Lower leg skin (tissue), 4 donors: ENCODE measurements at regions not wholly inside any gene's neighbourhood (a gene's known extent, or its start where the extent isn't known, plus 50 kb on each side); places are given as distances from the start of the nearest gene placed in this dataset.

Experiments
- DNase-seq, 2 donors: peaks; one replicate each; pipeline ENCODE4 v3.0.0-alpha.2; 2019; ENCODE audit warnings: low spot score in 2 of 2
- H3K4me3 ChIP-seq: fragments of 200-600 bp; sonication (generic); 2 replicates; pipeline ENCODE4 v1.5.1; 2017; ENCODE audit warnings: mild to moderate bottlenecking, low read depth; ENCODE audit not compliant: poor library complexity, severe bottlenecking
- CTCF ChIP-seq, 3 donors: fragments of 450-650 bp; IDR thresholded peaks; one replicate each; pipeline ENCODE4 v1.5.1; 2016; ENCODE audit warnings: antibody characterized with exemption in 3 of 3, mild to moderate bottlenecking in 3 of 3, moderate library complexity in 2 of 3
- POLR2A ChIP-seq, 2 donors: fragments of 450-650 bp; IDR thresholded peaks; one replicate each; pipeline ENCODE4 v1.6.1; 2016 to 2017; ENCODE audit warnings: antibody characterized with exemption in 2 of 2, mild to moderate bottlenecking in 1 of 2, moderate library complexity in 1 of 2
- WGBS, 2 donors: methylation state at CpG; one replicate each; pipeline ENCODE4 v1.1.5; 2018; 5-methylcytosine and 5-hydroxymethylcytosine counted together
- intact Hi-C: fragments of 100-400 bp; cut with DNase I; formaldehyde crosslinking; loops from one replicate; pipeline ENCODE4 v1.15.0; 2023; ENCODE audit warnings: low total_unique reads

DNA sequence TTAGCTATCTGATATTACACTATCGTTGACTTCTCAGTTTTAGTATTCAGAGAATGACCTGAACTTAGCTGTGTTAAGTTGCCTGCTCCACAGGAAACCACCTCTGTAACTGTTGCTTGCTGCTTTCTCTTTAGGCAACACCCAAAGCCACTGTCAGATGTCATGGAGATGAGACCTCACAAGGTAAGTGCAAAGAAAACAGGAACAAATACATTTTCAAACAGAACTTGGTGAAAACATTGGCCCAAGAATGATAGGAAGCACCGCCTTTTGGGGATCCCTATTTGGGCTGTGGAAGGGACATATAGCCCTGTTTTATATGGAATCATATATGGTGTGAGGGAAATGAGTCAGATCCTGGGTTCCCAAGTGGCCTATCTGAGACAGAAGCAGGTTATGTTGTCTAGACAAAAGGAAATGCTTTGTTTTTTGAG, 143.4 kb downstream of the UBE2E3 start:
- DNase-seq: no peak
- intact Hi-C loops: no loop called here
- H3K4me3 ChIP-seq: no peak overlapping the region
- WGBS, 2 donors: 78 to 88% methylated on average over 2 of the region's 2 CpGs
- no peak for TF ChIP-seq CTCF (IDR thresholded peaks at IDR 0.05)
- TF ChIP-seq POLR2A (IDR thresholded peaks at IDR 0.05): no peak

- TF ChIP-seq CTCF (IDR thresholded peaks at IDR 0.05) (no peak), POLR2A (IDR thresholded peaks at IDR 0.05) (no peak)
- WGBS, 2 donors: 60 to 77% methylated on average over 3 of the region's 3 CpGs
- intact Hi-C loops: no loop called here
- DNase-seq: no peak
- no peak overlapping the region for H3K4me3 ChIP-seq
Measured at GRCh38 chr2:181124497-181124896, 144.1 kb downstream of the UBE2E3 start.

DNA sequence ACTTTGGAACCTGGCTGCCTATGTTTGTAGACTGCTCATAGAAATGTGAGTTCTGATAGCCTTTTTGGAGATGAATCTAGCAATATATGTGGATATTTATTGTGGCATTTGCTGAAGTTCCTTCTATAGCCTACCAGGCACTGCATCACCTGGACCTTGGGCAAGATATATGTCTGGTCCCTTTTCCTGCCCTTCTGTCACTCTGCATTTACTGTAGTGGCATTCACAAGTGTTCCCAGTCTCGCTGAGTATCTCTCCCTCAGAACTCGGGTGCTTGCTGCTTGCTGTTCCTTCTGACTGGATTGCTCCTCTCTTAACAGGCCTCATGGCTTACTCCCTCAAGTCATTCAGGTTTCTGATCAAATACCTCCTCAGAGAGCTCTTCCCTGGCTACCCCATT, 145.0 kb downstream of the UBE2E3 start:
- no peak for TF ChIP-seq POLR2A (IDR thresholded peaks at IDR 0.05)
- TF ChIP-seq CTCF (IDR thresholded peaks at IDR 0.05): no peak
- H3K4me3 ChIP-seq: no peak overlapping the region
- intact Hi-C loops: no loop called here
- WGBS, 2 donors: 88 to 97% methylated on average over 2 of the region's 2 CpGs
- DNase-seq: no peak

- intact Hi-C loops: no loop called here
- no peak overlapping the region for H3K4me3 ChIP-seq
- WGBS, 2 donors: 91 to 92% methylated on average over 5 of the region's 5 CpGs
- no peak for TF ChIP-seq CTCF (IDR thresholded peaks at IDR 0.05)
- no peak for TF ChIP-seq POLR2A (IDR thresholded peaks at IDR 0.05)
- no peak for DNase-seq
Measured at GRCh38 chr2:181126311-181126868, 146.0 kb downstream of the UBE2E3 start.

DNA sequence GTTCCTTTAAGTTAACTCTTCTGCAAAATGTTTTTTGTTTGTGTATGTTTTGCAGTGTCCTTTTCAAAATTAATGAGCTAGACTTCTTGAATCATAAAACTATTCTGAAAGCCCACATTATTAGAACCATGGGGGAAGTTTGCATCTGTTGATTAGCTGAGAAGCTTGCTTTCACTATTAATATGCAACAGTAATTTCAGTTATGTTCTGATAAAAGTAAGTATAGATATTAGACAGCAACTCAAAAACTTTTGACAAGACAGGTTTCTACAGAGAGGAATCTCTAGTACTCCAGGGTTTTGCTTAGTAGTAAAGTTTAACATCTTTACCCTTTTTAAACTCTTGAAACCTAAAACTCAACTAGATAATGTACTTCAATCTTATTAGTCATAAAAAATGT, 147.8 kb downstream of the UBE2E3 start:
- intact Hi-C loops: no loop called here
- no peak for DNase-seq
- no peak overlapping the region for H3K4me3 ChIP-seq
- TF ChIP-seq POLR2A (IDR thresholded peaks at IDR 0.05) (no peak), CTCF (IDR thresholded peaks at IDR 0.05) (no peak)

GRCh38 chr2:181129364-181130056, 149.1 kb downstream of the UBE2E3 start:
- WGBS, 2 donors: 93 to 94% methylated on average over 4 of the region's 4 CpGs

More at GRCh38 chr2:181129364-181130056, 149.1 kb downstream of the UBE2E3 start:
- H3K4me3 ChIP-seq: no peak overlapping the region
- TF ChIP-seq POLR2A (IDR thresholded peaks at IDR 0.05) (no peak), CTCF (IDR thresholded peaks at IDR 0.05) (no peak)
- intact Hi-C loops: no loop called here
- no peak for DNase-seq
